ENCODE measurements at regions not wholly inside any gene's neighbourhood (a gene's known extent, or its start where the extent isn't known, plus 50 kb on each side); places are given as distances from the start of the nearest gene placed in this dataset.

DNA sequence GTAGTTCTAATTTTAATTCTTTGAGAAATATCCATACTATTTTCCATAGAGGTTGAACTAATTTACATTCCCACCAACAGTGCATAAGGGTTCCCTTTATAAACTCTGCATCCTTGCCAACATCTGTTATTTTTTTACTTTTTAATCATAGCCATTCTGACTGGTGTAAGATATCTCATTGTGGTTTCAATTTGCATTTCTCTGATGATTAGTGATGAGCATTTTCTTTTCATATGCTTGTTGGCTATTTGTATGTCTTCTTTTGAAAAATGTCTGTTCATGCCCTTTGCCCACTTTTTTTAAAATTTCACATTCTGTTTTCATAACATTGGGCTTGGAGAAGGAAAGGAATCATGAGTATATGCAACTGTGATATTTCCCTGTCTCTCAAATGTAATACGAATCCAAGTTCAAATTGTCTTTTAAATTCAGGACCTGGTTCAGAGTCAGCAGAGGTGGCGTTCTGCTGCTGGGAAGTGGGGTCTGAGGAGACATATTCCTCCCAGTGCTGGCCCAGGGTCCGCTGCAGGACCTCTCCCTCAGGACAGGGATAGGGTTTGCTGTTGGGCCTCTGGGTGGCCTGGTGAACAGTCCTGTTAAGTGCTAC is 81.2 kb upstream of the ETV6 start:
- DNase-seq (ENCODE audit: low read depth in 3 of 3): no peak

DNA sequence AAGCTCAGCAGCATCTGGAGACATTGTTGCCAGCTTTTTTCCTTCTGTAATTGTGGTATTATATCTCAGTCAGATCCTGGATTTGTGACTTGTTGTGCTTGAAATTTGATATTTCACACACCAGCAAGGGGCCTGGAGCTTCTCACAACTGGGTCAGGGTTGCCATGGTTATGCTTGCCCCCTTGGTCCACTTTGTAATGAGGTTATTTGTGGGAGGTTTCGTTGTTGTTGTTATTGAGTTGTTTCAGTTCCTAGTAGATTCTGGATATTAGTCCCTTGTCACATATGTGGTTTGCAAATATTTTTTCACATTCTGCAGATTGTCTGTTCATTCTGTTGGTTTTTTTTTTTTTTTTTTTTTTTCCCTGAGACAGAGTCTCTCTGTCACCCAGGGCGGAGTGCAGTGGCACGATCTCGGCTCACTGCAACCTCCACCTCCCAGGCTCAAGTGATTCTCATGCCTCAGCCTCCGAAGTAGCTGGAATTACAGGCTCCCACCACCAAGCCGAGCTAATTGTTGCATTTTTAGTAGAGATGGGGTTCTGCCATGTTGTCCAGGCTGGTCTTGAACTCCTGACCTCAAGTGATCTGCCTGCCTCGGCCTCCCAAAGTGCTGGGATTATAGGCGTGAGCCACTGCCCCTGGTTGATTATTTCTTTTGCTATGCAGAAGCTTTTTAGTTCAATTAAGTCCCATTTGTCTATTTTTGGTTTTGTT is 80.6 kb upstream of the ETV6 start:
- DNase-seq (ENCODE audit: low read depth in 3 of 3): no peak

DNA sequence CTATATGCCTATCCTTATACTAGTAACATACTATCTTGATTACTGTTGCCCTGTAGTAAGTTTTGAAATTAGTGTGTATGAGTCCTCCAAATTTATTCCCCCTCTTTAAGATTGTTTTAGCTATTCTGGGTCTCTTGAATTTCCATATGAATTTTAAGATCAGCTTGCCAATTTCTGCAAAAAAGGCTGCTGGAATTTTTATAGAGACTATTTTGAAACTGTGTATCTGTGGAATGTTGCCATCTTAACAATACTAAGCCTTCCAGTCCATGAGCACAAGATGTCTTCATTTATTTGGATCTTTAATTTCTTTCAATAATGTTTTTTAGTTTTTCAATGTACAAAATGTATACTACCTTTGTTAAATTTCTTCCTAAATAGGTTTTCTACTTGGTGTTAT is 79.8 kb upstream of the ETV6 start:
- no peak for DNase-seq (ENCODE audit: low read depth in 3 of 3)

DNA sequence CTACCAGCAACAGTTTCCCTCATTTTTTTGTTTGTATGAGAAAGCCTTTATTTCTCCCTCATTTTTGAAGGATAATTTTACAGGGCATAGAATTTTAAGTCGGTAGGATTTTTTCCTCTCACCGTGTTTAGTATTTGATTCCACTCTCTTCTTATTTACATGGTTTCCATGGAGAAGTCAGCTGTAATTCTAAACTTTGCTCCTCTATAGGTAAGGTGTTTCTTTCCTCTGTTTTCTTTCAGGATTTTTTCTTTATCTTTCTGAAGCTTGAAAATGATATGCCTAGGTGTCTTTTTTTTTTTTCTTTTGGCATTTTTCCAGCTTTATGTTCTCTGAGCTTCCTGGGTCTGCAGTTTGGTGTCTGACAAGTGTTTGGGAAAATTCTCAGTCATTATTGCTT is 75.6 kb upstream of the ETV6 start:
- no peak for DNase-seq (ENCODE audit: low read depth in 3 of 3)

DNA sequence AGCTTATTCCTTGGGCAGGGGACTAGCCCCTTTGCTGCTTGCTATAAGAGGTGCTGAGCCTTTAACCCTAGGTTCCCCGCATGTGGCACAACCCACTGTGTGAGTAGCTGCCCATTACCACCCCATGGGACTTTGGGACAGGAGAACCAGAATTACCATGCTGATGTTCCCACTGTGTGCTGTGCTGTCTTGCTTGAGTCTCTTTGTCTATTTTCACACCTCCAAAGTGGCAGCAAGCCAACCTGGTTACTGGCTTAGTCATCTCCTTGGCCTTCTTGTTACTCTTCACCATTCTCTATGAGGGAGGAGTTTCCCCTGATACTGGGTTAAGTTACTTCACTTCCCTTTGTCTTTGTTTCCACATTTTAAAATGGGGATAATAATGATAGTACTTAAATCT is 73.4 kb upstream of the ETV6 start:
- DNase-seq (ENCODE audit: low read depth in 3 of 3): peak in 1 of 3 experiments; percentile 37

DNA sequence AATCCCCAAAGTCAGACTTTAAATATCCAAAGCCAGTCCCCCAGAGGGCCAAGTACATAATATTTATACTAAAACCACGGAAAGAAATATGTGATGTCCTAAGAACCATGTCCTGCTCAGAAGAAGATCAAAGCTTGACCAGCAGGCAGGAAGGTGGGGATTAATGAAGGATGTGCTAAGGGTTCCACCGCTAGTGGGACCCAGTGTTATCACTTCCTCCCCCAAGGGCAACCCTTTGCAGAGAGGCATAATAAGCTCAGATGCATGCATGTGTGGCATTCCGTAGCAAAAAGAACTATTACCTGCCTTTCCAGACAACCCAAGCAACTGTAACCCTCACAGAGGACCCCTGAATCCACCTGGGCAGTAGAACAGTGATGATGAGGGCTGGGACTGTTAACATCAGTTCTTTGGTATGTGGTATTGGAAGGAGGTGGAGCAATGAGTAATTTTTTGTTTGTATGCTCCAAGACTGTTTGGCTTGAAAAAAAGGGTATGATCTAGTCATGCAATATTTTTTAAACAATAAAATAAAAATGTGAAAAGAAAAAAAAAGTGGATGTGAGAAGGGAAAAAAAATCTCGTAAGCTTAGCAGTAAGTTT is 71.7 kb upstream of the ETV6 start:
- DNase-seq (ENCODE audit: low read depth in 3 of 3): no peak

DNA sequence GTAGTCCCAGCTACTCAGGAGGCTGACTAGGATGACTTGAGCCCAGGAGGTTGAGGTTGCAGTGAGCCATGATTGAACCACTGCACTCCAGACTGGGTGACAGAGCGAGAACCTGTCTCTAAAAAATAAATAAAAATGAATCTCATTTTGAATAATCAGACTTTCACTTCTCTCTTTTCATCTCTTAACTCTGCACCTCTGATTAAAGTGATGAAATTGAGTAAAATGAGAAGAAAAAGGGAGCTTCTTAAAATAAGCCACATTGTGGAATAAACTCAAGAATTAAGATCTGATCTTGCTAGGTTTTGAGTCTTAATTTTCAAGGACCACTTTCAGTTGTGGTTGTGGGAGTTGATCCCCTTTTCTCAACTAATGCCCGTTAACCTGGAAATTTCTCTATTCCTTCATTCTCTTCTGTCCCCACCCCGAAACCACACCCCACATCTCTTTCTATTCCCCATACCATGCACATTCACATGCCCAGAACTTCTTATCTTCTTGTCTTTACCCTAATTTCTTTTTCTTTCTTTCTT is 70.9 kb upstream of the ETV6 start:
- peak in 1 of 3 experiments; percentile 9 for DNase-seq (ENCODE audit: low read depth in 3 of 3)

DNA sequence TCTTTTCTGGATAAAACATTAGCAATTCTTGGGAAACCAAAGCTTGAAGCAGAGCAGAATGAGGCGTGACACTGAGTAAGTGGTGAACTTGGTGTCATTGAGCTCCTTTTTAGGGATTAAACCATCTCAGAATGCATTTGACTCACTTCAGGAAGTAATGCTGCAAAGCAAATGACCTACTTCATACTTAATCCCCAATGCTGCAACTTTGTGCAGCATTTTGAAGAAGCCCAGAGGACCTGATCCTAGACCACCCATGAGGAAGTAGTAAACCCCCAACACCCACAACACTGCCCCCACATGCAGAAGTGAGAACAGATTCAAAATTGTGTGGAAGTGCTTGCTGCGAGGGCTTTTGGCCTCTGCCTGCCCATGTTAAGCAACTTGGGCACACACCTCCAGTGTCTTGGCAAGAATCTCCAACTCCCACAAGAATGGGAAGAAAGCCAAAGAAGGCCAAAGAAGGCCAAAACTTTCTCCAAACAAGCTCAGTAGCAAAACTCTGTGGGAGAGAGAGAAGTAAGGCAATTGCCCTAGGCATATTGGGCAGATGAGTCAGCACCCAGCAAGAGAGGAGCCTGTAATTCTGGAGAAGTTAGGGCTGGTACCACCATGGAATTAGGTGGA is 69.2 kb upstream of the ETV6 start:
- no peak for DNase-seq (ENCODE audit: low read depth in 3 of 3)

DNA sequence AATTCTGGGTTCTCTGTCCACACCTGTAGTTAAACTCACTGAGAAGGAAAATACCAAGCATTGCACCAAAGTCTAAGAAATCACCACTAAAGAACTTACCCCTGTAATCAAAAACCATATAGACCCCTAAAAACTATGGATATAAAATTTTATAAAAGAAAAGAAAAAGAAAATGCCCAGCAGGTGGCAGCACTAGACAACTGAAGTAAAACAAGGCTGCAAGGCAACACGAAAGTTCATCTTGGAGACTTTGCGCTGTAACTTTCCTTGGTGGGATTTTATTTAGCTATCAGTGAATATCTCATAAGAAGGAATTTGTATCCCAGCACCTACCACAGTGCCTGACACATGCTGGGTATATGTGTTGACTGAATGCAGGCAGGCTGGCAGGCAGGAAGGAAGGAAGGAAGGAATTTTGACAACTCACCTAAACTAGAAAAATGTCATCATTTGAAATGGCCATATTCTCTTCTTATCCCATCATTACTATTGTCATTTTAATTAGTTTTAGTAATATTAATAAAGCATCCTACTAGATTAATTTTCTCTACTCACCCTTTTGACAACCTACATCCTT is 68.2 kb upstream of the ETV6 start:
- DNase-seq (ENCODE audit: low read depth in 3 of 3): peak; percentile 48 to 63 (median 52)

DNA sequence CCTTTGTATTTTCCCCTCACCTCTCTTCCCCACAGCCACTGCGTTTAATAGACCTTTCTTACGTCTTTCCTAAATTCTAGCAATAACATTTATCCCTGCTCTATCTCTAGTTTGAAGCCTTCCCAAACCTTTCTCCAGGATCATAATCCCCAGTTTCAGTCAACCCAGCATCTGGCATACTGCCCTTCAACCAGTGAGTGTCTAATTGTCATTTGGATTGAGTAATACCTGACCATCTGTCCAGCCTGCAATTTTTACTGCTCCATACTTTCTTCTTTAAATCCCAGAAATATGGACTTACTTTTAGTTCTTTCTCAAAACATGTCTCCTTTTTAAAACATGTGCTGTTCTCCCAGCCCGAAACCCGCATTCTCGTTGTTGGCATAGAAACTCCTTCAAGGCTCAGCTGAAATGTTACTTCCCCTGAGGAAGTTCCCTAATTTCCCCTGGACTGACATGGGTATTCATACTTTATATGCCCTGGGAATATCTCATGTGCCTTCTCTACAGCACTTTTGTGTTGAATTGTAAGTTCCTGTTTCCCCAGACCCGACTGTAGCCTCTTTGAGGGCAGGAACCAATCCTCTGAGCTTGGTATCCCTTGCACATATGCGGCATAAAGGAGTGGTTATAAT is 65.1 kb upstream of the ETV6 start:
- no peak for DNase-seq (ENCODE audit: low read depth in 3 of 3)

DNA sequence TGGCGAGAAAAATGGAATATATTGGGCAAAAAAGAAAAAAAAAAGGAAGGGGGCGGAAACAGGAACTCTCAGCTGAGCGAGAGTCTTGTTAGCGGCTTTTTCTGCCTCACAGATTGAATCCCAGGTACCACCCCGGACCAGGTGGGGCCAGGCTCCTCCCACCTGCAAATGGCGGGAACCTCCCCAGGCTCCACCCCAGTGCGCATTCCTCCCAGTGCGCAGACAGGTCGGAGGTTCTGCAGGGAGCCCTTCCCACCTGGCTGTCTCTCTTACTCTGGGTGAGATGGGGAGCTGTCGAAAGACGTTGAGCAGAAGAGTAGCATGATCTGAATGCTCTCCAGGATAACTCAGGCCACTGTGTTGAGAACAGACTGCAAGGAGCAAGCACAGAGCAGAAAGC is 57.0 kb upstream of the ETV6 start:
- no peak for DNase-seq (ENCODE audit: low read depth in 3 of 3)

DNA sequence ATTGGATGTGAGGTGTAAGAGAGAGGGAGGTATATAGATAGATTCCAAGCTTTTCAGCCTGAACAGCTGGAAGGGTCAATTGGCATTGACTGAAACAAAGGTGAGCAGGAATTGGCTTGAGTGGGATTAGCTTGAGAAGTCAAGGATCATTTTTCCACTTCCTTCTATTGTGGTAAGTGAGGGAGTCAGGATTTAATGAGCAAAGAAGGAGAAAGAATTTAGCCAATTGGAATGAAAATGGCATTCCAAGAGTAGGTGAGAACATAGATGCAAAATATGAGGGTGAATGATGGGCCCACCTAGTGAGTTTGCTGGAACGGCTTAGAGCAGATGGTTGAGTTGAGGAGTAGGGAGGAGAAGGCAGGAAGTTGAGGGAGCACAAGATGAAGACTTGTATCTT is 56.5 kb upstream of the ETV6 start:
- DNase-seq (ENCODE audit: low read depth in 3 of 3): no peak

DNA sequence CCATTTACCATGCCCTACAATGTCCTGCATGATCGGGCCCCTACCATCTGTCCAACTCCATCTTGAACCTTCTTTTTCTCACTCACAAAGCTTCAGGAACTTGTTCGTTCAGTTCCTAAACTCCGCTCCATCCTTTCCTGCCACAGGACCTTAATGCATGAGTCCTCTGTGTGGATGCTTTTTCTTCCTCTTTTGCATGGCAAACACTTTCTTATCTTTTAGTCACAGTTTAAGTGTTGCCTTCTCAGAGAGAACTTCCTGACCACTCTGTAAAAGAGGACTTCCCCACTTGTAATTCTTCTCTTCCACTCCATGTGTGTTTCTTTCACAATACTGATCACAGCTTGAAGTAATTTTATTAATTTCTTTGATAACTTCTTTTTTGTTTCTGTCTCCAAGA is 54.4 kb upstream of the ETV6 start:
- no peak for DNase-seq (ENCODE audit: low read depth in 3 of 3)

DNA sequence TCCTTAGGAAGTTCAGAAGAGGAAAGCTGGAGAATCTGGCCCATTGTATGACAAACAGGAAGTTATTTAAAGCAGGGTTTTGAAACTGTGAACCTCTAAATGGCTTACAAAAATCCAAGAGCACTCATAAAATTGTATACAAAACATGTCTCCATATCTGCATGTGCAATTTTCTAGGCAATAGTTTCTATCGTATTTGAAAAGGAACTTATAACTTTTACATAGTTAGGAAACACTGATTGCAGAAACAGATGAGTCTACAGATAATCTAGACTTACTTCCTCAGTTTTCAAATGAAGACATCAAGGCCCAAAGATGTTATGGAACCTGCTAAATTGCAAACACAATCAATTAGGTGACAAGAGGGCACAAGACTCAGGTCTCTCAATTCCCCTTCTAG is 53.3 kb upstream of the ETV6 start:
- DNase-seq (ENCODE audit: low read depth in 3 of 3): no peak

DNA sequence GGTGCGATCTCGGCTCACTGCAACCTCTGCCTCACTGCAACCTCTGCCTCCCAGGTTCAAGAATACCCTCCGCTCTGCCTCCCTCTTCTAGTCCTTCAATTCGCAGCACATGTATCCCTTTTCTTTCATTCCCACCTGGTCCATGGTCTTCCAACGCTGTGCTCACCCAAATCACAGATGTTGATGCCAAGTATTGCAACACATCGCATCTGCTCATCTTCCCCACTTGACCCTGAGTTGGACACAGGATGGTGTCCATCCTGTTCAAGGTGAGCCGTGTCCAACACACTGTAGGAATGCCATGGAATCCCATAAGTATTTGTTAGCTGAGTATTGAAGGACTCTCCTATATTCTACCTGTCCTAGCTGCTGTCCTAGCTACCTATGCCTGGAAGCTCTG is 50.6 kb upstream of the ETV6 start:
- DNase-seq (ENCODE audit: low read depth in 3 of 3): no peak

Measured in stimulated activated CD4-positive, alpha-beta T cell treated with anti-CD3 and anti-CD28 coated beads, TNF-alpha, amount 100 ng/mL, for 24 hours (primary cell).